SK-N-SH (cell line): ENCODE measurements at regions not wholly inside any gene's neighbourhood (a gene's known extent, or its start where the extent isn't known, plus 50 kb on each side); places are given as distances from the start of the nearest gene placed in this dataset.

Experiments
- CTCF ChIP-seq: fragments of 200-600 bp; sonication (generic); IDR thresholded peaks from 2 replicates; pipeline ENCODE4 v1.6.1; 2017; ENCODE audit warnings: antibody characterized with exemption, mild to moderate bottlenecking, moderate library complexity
- EP300 ChIP-seq, 2 experiments: IDR thresholded peaks; 2 replicates each; pipeline versions ENCODE4 v1.4.0 to v1.6.1; 2012; ENCODE audit warnings: borderline replicate concordance in 1 of 2, low read depth in 1 of 2, low read length in 1 of 2
- EZH2phosphoT487 ChIP-seq: fragments of 200-600 bp; sonication (generic); IDR thresholded peaks from 2 replicates; pipeline ENCODE4 v1.6.1; 2017; ENCODE audit warnings: low read depth, mixed run types, mild to moderate bottlenecking, antibody characterized with exemption, moderate library complexity, borderline replicate concordance
- FOXJ3 ChIP-seq: sonication (generic); formaldehyde crosslinking; IDR thresholded peaks from 2 replicates; pipeline ENCODE4 v1.5.1; 2020; ENCODE audit warnings: mild to moderate bottlenecking, missing genetic modification reagents
- GABPA ChIP-seq: IDR thresholded peaks from 2 replicates; pipeline ENCODE4 v1.4.0; 2012; ENCODE audit warnings: low read depth, mild to moderate bottlenecking
- GATA2 ChIP-seq: sonication (generic); formaldehyde crosslinking; IDR thresholded peaks from 2 replicates; pipeline ENCODE4 v1.5.0; 2020; ENCODE audit warnings: mild to moderate bottlenecking, missing genetic modification reagents
- NFIC ChIP-seq: IDR thresholded peaks from 2 replicates; pipeline ENCODE4 v1.4.0; 2012; ENCODE audit warnings: borderline replicate concordance
- POLR2AphosphoS5 ChIP-seq: IDR thresholded peaks from 2 replicates; pipeline ENCODE4 v1.6.1; 2012; ENCODE audit warnings: low read depth, low read length
- RAD21 ChIP-seq: IDR thresholded peaks from 2 replicates; pipeline ENCODE4 v1.6.1; 2012; ENCODE audit warnings: mild to moderate bottlenecking, low read length
- SMC3 ChIP-seq: IDR thresholded peaks from 2 replicates; pipeline ENCODE4 v1.6.1; 2012; ENCODE audit warnings: low read depth, low read length, improper control_type of control experiment
- TCF12 ChIP-seq: IDR thresholded peaks from 2 replicates; pipeline ENCODE4 v1.4.0; 2012
- USF1 ChIP-seq: IDR thresholded peaks from 2 replicates; pipeline ENCODE4 v1.4.0; 2012; ENCODE audit warnings: low read depth, borderline replicate concordance
- ZBTB33 ChIP-seq: IDR thresholded peaks from 2 replicates; pipeline ENCODE4 v1.4.0; 2012; ENCODE audit warnings: low read depth, borderline replicate concordance
- TF ChIP-seq, protein P1 (sequence below): IDR thresholded peaks from 2 replicates; pipeline ENCODE4 v1.6.1; 2012; ENCODE audit warnings: mild to moderate bottlenecking, low read depth, low read length, moderate library complexity

DNA sequence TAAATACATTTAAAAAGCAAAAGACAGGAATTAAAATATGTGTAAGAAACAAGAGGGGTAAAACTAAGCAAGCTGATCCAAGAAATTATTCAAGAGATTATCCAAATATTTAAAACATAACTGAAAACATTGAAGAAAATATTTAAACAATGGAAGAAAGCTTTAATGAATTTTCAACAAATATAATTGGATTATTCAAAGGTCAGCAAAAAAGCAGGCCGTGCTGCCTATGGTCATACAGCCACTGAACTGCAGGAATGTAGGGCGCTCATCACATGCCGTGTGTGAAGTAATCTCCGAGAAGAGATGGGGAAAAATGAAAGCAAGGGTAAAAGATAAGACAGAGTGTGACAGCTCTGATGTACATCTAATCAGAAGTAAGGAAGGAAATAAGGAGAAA is 1195.4 kb upstream of the EYS start:
- TF ChIP-seq SMC3 (no peak), CTCF (no peak), EZH2phosphoT487 (no peak), RAD21 (no peak), EP300 (IDR thresholded peaks at IDR 0.05; ENCODE audit: borderline replicate concordance in 1 of 2, low read depth in 1 of 2, low read length in 1 of 2) (no peak), FOXJ3 (CRISPR knock-in tag) (no peak), GATA2 (no peak), POLR2AphosphoS5 (no peak), NFIC (no peak), ZBTB33 (no peak), GABPA (no peak), USF1 (no peak), TCF12 (no peak)
- TF ChIP-seq, protein P1, sequence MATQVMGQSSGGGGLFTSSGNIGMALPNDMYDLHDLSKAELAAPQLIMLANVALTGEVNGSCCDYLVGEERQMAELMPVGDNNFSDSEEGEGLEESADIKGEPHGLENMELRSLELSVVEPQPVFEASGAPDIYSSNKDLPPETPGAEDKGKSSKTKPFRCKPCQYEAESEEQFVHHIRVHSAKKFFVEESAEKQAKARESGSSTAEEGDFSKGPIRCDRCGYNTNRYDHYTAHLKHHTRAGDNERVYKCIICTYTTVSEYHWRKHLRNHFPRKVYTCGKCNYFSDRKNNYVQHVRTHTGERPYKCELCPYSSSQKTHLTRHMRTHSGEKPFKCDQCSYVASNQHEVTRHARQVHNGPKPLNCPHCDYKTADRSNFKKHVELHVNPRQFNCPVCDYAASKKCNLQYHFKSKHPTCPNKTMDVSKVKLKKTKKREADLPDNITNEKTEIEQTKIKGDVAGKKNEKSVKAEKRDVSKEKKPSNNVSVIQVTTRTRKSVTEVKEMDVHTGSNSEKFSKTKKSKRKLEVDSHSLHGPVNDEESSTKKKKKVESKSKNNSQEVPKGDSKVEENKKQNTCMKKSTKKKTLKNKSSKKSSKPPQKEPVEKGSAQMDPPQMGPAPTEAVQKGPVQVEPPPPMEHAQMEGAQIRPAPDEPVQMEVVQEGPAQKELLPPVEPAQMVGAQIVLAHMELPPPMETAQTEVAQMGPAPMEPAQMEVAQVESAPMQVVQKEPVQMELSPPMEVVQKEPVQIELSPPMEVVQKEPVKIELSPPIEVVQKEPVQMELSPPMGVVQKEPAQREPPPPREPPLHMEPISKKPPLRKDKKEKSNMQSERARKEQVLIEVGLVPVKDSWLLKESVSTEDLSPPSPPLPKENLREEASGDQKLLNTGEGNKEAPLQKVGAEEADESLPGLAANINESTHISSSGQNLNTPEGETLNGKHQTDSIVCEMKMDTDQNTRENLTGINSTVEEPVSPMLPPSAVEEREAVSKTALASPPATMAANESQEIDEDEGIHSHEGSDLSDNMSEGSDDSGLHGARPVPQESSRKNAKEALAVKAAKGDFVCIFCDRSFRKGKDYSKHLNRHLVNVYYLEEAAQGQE: no peak
